Psoas muscle (tissue), 7 donors: ENCODE measurements at regions not wholly inside any gene's neighbourhood (a gene's known extent, or its start where the extent isn't known, plus 50 kb on each side); places are given as distances from the start of the nearest gene placed in this dataset.

Experiments used
- ATAC-seq, 4 donors: fragments of 200-7000 bp; cut with Tn5 transposase; one replicate each; pipeline ENCODE4 v1.9.1; 2020; ENCODE audit warnings: moderate library complexity in 3 of 4, mild to moderate bottlenecking in 2 of 4
- DNase-seq, 2 donors: peaks; one replicate each; pipeline ENCODE4 v3.0.0-alpha.2; 2020
- H3K27ac ChIP-seq: fragments of 200-600 bp; one replicate; pipeline ENCODE4 v1.8.0; 2022
- H3K27me3 ChIP-seq, 3 donors: fragments of 200-600 bp in 1 of 3; one replicate each; pipeline versions ENCODE4 v1.6.1 to v1.8.0; 2013 to 2022; ENCODE audit warnings: low read length in 2 of 3, mild to moderate bottlenecking in 2 of 3, moderate library complexity in 1 of 3; ENCODE audit not compliant: insufficient read depth in 3 of 3
- H3K36me3 ChIP-seq, 2 donors: fragments of 200-600 bp in 1 of 2; one replicate each; pipeline versions ENCODE4 v1.6.1 to v1.8.0; 2013 to 2022; ENCODE audit warnings: low read depth in 1 of 2, mild to moderate bottlenecking in 1 of 2, moderate library complexity in 1 of 2; ENCODE audit not compliant: insufficient read depth in 1 of 2
- H3K4me1 ChIP-seq: fragments of 200-600 bp; one replicate; pipeline ENCODE4 v1.8.0; 2022
- H3K4me3 ChIP-seq: fragments of 200-600 bp; one replicate; pipeline ENCODE4 v1.8.0; 2022; ENCODE audit warnings: mild to moderate bottlenecking
- H3K9me3 ChIP-seq: fragments of 200-600 bp; one replicate; pipeline ENCODE4 v1.8.0; 2022
- WGBS, 3 donors: extraction: QIAGEN DNeasy Blood & Tissue Kit; methylation state at CpG; one replicate each; pipeline versions ENCODE4 v1.1.6 to v1.1.7; 2013; 5-methylcytosine and 5-hydroxymethylcytosine counted together
- intact Hi-C, 2 donors: fragments of 100-400 bp; cut with DNase I; formaldehyde crosslinking; loops; one replicate each; pipeline versions ENCODE4 v1.11.0 to v1.14.2; 2022
- TF ChIP-seq, protein P1 (sequence below): fragments of 200-600 bp; IDR thresholded peaks from one replicate; pipeline ENCODE4 v1.8.0; 2022; ENCODE audit warnings: antibody characterized with exemption
- donor health status: healthy with polysubstance abuse.
- donor health status: DM: no; HTN: no; CAD: no; lungs with moderate emphysema.
- donor health status: Bipolar disorder and iron deficiency.
- donor health status: healthy.
- donor health status: DM: yes; HTN: yes; CAD: no.
- donor health status: DM: no; HTN: no; CAD: no.
- donor health status: DM: yes; HTN: yes; CAD: no.

DNA sequence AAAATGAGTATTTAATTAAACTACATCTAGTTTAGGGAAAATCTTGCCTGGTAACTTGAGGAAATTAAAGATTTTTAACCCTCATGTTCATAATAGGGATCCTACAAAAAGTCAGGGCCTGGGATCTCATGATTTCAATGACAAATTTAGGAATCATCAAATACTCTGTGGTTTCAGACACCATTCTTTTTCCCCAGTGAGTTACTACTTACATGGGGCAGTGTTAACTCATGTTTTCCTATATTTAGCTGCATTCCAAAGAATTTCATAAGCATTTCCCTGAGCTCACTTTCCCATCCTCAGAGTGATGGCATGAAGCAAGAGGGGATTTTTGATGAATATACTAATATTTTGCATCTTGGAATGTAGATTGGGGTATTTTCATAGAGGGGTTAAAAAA is 321.7 kb downstream of the CENPW start:
- no peaks in the 10 kb centered on the region for H3K4me1 ChIP-seq
- no peak for DNase-seq
- H3K4me3 ChIP-seq = no peak overlapping the region
- intact Hi-C loops = no loop called here
- no peaks in the 10 kb centered on the region for H3K27me3 ChIP-seq
- no peak overlapping the region for H3K27ac ChIP-seq
- ATAC-seq = no peak
- TF ChIP-seq, protein P1, sequence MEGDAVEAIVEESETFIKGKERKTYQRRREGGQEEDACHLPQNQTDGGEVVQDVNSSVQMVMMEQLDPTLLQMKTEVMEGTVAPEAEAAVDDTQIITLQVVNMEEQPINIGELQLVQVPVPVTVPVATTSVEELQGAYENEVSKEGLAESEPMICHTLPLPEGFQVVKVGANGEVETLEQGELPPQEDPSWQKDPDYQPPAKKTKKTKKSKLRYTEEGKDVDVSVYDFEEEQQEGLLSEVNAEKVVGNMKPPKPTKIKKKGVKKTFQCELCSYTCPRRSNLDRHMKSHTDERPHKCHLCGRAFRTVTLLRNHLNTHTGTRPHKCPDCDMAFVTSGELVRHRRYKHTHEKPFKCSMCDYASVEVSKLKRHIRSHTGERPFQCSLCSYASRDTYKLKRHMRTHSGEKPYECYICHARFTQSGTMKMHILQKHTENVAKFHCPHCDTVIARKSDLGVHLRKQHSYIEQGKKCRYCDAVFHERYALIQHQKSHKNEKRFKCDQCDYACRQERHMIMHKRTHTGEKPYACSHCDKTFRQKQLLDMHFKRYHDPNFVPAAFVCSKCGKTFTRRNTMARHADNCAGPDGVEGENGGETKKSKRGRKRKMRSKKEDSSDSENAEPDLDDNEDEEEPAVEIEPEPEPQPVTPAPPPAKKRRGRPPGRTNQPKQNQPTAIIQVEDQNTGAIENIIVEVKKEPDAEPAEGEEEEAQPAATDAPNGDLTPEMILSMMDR = no peak
- H3K9me3 ChIP-seq = no peaks in the 10 kb centered on the region
- no peaks in the 10 kb centered on the region for H3K36me3 ChIP-seq

DNA sequence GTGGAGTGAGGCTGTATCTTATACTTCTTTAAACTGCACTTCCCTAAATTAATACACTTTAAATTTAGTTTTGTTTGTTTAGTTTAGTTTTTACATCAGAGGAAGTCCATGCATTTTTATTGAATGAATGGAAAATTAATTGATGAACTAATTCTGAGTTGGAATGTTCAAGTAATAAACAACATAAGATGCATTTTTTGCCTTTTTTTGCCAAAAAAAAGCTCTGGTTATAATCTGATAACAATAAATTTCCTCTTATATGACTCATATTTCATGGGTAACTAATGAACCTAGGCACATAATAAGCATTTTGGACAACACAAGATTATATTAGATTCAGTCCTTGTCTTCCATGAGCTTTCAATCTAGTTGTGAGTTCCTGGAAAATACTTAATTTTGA is 323.1 kb downstream of the CENPW start:
- no peak overlapping the region for H3K27ac ChIP-seq
- no peaks in the 10 kb centered on the region for H3K9me3 ChIP-seq
- H3K36me3 ChIP-seq = no peaks in the 10 kb centered on the region
- H3K4me3 ChIP-seq = no peak overlapping the region
- no peaks in the 10 kb centered on the region for H3K27me3 ChIP-seq
- no peak for DNase-seq
- H3K4me1 ChIP-seq = no peaks in the 10 kb centered on the region
- ATAC-seq = no peak
- intact Hi-C loops = no loop called here
- TF ChIP-seq, protein P1 = no peak

DNA sequence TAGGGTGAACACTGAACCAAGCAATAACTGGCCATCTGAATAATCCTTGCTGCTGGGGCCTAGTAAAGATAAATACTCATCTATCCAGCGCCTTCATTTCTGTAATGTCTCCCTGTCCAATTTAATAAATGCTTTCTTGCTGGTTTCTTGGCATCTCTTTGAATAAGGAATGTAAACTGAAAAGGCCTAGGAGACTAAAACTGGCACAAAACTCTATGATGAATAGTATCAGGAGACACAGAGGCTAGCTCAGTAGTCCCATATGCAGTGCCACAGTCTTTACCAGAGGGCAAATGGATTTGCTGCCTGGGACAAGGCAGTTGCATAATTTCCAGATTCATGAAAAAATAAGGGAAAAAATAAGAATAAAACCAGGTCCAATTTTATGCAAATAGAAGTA is 324.4 kb downstream of the CENPW start:
- Histone ChIP-seq H3K27me3 (no peaks in the 10 kb centered on the region), H3K4me3 (no peak overlapping the region), H3K9me3 (no peaks in the 10 kb centered on the region), H3K36me3 (no peaks in the 10 kb centered on the region), H3K27ac (no peak overlapping the region), H3K4me1 (no peaks in the 10 kb centered on the region)
- no peak for DNase-seq
- 67 to 74% (median 68%) methylated on average over 1 of the region's 1 CpG for WGBS, 3 donors
- no peak for ATAC-seq
- intact Hi-C loops = no loop called here
- TF ChIP-seq, protein P1 = no peak

DNA sequence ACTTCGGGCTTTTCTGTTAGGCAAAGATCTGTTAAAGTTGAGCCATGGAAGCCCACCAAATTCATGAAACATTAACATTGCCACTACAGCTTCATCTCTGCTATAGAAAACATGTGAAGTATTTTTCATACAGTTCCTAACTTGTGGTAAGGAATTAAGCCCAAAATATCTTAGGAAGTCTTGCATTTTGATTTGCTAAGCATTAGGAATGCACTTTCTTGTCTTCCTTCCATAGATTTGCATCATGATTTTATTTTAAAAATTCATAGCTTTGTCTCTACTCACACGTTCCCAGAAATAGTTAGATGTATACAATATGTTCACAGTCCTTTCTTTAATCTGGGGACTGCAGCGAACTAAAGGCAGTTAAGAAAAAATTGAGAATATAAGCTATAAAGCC is 325.6 kb downstream of the CENPW start:
- Histone ChIP-seq H3K36me3 (no peaks in the 10 kb centered on the region), H3K4me3 (no peak overlapping the region), H3K9me3 (peaks cover 2% of the 10 kb centered on the region), H3K4me1 (no peaks in the 10 kb centered on the region), H3K27me3 (no peaks in the 10 kb centered on the region), H3K27ac (no peak overlapping the region)
- 75 to 82% (median 79%) methylated on average over 3 of the region's 3 CpGs for WGBS, 3 donors
- ATAC-seq = no peak
- intact Hi-C loops = no loop called here
- TF ChIP-seq, protein P1 = no peak
- no peak for DNase-seq

DNA sequence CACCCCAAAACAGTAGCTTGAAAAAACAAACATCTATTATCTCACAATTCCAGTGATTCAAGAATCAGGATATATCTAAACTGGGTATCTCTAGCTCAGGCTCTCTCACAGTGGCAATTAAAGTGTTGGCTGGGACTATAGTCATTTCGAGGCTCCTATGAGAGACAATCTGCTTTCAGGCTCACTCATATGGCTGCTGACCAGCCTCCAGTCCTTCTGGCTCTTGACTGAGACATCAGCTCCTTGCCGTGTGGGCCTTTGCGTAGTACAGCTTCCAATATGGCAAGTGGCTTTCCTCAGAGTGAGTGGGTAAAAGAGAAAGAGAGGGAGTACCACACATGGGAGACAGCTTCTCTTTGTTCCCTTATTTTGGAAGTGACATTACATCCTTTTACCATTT is 327.2 kb downstream of the CENPW start:
- TF ChIP-seq, protein P1 = no peak
- ATAC-seq (no peak), DNase-seq (no peak)
- Histone ChIP-seq H3K4me3 (no peak overlapping the region), H3K27ac (no peak overlapping the region), H3K4me1 (no peaks in the 10 kb centered on the region), H3K36me3 (no peaks in the 10 kb centered on the region), H3K9me3 (peaks cover 4% of the 10 kb centered on the region), H3K27me3 (no peaks in the 10 kb centered on the region)
- intact Hi-C loops = no loop called here
- WGBS, 3 donors = 79 to 89% (median 85%) methylated on average over 3 of the region's 3 CpGs
